OCI-LY3 (cell line): ENCODE measurements at regions not wholly inside any gene's neighbourhood (a gene's known extent, or its start where the extent isn't known, plus 50 kb on each side); places are given as distances from the start of the nearest gene placed in this dataset.

Experiments
- H2AFZ ChIP-seq: fragments of 200-600, 300-600 bp; shearing (Covaris generic); 2 replicates; pipeline ENCODE4 v1.6.0; 2014; ENCODE audit warnings: antibody characterized with exemption, low read depth, low read length
- H3K27ac ChIP-seq: fragments of 200-600, 300-600 bp; sonication (generic); 2 replicates; pipeline ENCODE4 v1.5.1; 2014; ENCODE audit warnings: mild to moderate bottlenecking, low read length, moderate library complexity, mixed read lengths
- H3K27me3 ChIP-seq: fragments of 200-600, 300-600 bp; sonication (generic); 2 replicates; pipeline ENCODE4 v1.6.1; 2014; ENCODE audit warnings: low read depth, low read length, mixed read lengths
- H3K36me3 ChIP-seq: fragments of 200-600, 300-600 bp; sonication (generic); replicated peaks from 2 replicates; pipeline ENCODE3; 2014; ENCODE audit warnings: low read depth, low read length, mixed read lengths
- H3K4me1 ChIP-seq: fragments of 300-600, 200-600 bp; sonication (generic); 2 replicates; pipeline ENCODE4 v1.6.1; 2014; ENCODE audit warnings: low read length, mixed read lengths
- H3K4me2 ChIP-seq: fragments of 200-600, 300-600 bp; sonication (generic); 2 replicates; pipeline ENCODE4 v1.6.1; 2014; ENCODE audit warnings: low read length, mixed read lengths
- H3K4me3 ChIP-seq: fragments of 300-600, 200-600 bp; sonication (generic); 2 replicates; pipeline ENCODE4 v1.5.1; 2014; ENCODE audit warnings: antibody characterized with exemption, mild to moderate bottlenecking, low read length, moderate library complexity
- H3K79me2 ChIP-seq: fragments of 300-600, 200-600 bp; shearing (Covaris generic); 2 replicates; pipeline ENCODE4 v1.6.1; 2014; ENCODE audit warnings: mild to moderate bottlenecking, low read length, mixed read lengths
- H3K9ac ChIP-seq: fragments of 300-600, 200-600 bp; shearing (Covaris generic); 2 replicates; pipeline ENCODE4 v1.6.0; 2014; ENCODE audit warnings: mild to moderate bottlenecking, low read length, moderate library complexity
- H3K9me3 ChIP-seq: fragments of 200-600, 300-600 bp; shearing (Covaris generic); 2 replicates; pipeline ENCODE4 v1.6.1; 2014; ENCODE audit warnings: low read length, mixed read lengths; ENCODE audit not compliant: insufficient read depth
- H4K20me1 ChIP-seq: fragments of 200-600, 300-600 bp; sonication (generic); 2 replicates; pipeline ENCODE4 v1.6.1; 2016; ENCODE audit warnings: low read length, mixed read lengths; ENCODE audit not compliant: insufficient read depth
- CTCF ChIP-seq: fragments of 200-600, 300-600 bp; sonication (generic); IDR thresholded peaks from 2 replicates; pipeline ENCODE4 v1.5.1; 2014; ENCODE audit warnings: antibody characterized with exemption, low read length, low read depth
- EZH2phosphoT487 ChIP-seq: fragments of 200-600 bp; shearing (Covaris generic); IDR thresholded peaks from 2 replicates; pipeline ENCODE4 v1.6.1; 2018; ENCODE audit warnings: antibody characterized with exemption, mixed run types, low read depth

- no peaks in the 10 kb centered on the region for H3K36me3 ChIP-seq
- no peaks in the 10 kb centered on the region for H3K27me3 ChIP-seq
- peaks cover 29% of the 10 kb centered on the region for H3K4me1 ChIP-seq
- TF ChIP-seq CTCF: no peak
- TF ChIP-seq EZH2phosphoT487: no peak
- H3K79me2 ChIP-seq: no peaks in the 10 kb centered on the region
- H3K4me3 ChIP-seq: no peak overlapping the region
- H3K9me3 ChIP-seq: no peaks in the 10 kb centered on the region
- no peak overlapping the region for H3K9ac ChIP-seq
- no peak overlapping the region for H3K4me2 ChIP-seq
- no peak overlapping the region for H3K27ac ChIP-seq
- no peak overlapping the region for H2AFZ ChIP-seq
- H4K20me1 ChIP-seq: no peaks in the 10 kb centered on the region
Observed at GRCh38 chr6:40725390-40725789, 138.2 kb upstream of the LRFN2 start.

- peak; percentile 35 for TF ChIP-seq CTCF
- TF ChIP-seq EZH2phosphoT487: no peak
- Histone ChIP-seq H3K9ac (no peak overlapping the region), H3K4me3 (no peak overlapping the region), H4K20me1 (no peaks in the 10 kb centered on the region), H3K9me3 (no peaks in the 10 kb centered on the region), H3K27me3 (no peaks in the 10 kb centered on the region), H3K79me2 (no peaks in the 10 kb centered on the region), H3K36me3 (no peaks in the 10 kb centered on the region), H3K4me1 (peaks cover 34% of the 10 kb centered on the region), H3K27ac (no peak overlapping the region), H3K4me2 (no peak overlapping the region), H2AFZ (no peak overlapping the region)
Observed at GRCh38 chr6:40724886-40725285, 137.7 kb upstream of the LRFN2 start.

- Histone ChIP-seq H3K36me3 (no peaks in the 10 kb centered on the region), H3K79me2 (no peaks in the 10 kb centered on the region), H3K9ac (no peak overlapping the region), H3K4me2 (no peak overlapping the region), H4K20me1 (no peaks in the 10 kb centered on the region), H3K4me3 (no peak overlapping the region), H3K27ac (no peak overlapping the region), H3K4me1 (peaks cover 43% of the 10 kb centered on the region), H2AFZ (no peak overlapping the region), H3K27me3 (no peaks in the 10 kb centered on the region), H3K9me3 (no peaks in the 10 kb centered on the region)
- TF ChIP-seq CTCF (no peak), EZH2phosphoT487 (no peak)
Observed at GRCh38 chr6:40723967-40724366, 136.8 kb upstream of the LRFN2 start.

- H3K27me3 ChIP-seq: no peaks in the 10 kb centered on the region
- no peaks in the 10 kb centered on the region for H3K36me3 ChIP-seq
- H3K4me1 ChIP-seq: peaks cover 49% of the 10 kb centered on the region
- no peaks in the 10 kb centered on the region for H4K20me1 ChIP-seq
- H2AFZ ChIP-seq: no peak overlapping the region
- H3K79me2 ChIP-seq: no peaks in the 10 kb centered on the region
- H3K9me3 ChIP-seq: no peaks in the 10 kb centered on the region
- no peak overlapping the region for H3K27ac ChIP-seq
- no peak overlapping the region for H3K4me2 ChIP-seq
- H3K4me3 ChIP-seq: no peak overlapping the region
- H3K9ac ChIP-seq: no peak overlapping the region
- no peak for TF ChIP-seq EZH2phosphoT487
- TF ChIP-seq CTCF: no peak
Observed at GRCh38 chr6:40722553-40723258, 135.5 kb upstream of the LRFN2 start.
